22Rv1 (cell line): ENCODE measurements at regions not wholly inside any gene's neighbourhood (a gene's known extent, or its start where the extent isn't known, plus 50 kb on each side); places are given as distances from the start of the nearest gene placed in this dataset.
A peak's percentile ranks its signal among the peaks of the same experiment; 100 is the strongest.

Experiments
- CTCF ChIP-seq: fragments of 450-650 bp; IDR thresholded peaks from 2 replicates; pipeline ENCODE4 v1.5.1; 2017; ENCODE audit warnings: mild to moderate bottlenecking
- ZFX ChIP-seq: fragments of 450-650 bp; IDR thresholded peaks from 2 replicates; pipeline ENCODE4 v1.6.1; 2017; ENCODE audit warnings: antibody characterized with exemption, borderline replicate concordance

- TF ChIP-seq CTCF (peak; percentile 76), ZFX (no peak)
Measured at GRCh38 chr2:49490710-49491109, 336.4 kb upstream of the FSHR start.
